Retinal pigment epithelial cell (primary cell): ENCODE measurements at regions not wholly inside any gene's neighbourhood (a gene's known extent, or its start where the extent isn't known, plus 50 kb on each side); places are given as distances from the start of the nearest gene placed in this dataset.
A peak's percentile ranks its signal among the peaks of the same experiment; 100 is the strongest.
"Not testable (repeated sequence)": the region's sequence is repeated elsewhere in the genome, so short reads cannot be mapped to it uniquely, and the experiment has no call there.

Experiments used
- DNase-seq: peaks from one replicate; pipeline ENCODE4 v3.0.0-alpha.2; 2010; ENCODE audit warnings: low read depth
- H3K4me3 ChIP-seq: 2 replicates; pipeline ENCODE4 v1.5.1; 2011; ENCODE audit warnings: mild to moderate bottlenecking, low read length, control low read depth, moderate library complexity
- CTCF ChIP-seq: conservative IDR thresholded peaks from 2 replicates; pipeline ENCODE4 v1.5.1; 2011; ENCODE audit warnings: low read depth, low read length, control low read depth, inconsistent platforms

DNA sequence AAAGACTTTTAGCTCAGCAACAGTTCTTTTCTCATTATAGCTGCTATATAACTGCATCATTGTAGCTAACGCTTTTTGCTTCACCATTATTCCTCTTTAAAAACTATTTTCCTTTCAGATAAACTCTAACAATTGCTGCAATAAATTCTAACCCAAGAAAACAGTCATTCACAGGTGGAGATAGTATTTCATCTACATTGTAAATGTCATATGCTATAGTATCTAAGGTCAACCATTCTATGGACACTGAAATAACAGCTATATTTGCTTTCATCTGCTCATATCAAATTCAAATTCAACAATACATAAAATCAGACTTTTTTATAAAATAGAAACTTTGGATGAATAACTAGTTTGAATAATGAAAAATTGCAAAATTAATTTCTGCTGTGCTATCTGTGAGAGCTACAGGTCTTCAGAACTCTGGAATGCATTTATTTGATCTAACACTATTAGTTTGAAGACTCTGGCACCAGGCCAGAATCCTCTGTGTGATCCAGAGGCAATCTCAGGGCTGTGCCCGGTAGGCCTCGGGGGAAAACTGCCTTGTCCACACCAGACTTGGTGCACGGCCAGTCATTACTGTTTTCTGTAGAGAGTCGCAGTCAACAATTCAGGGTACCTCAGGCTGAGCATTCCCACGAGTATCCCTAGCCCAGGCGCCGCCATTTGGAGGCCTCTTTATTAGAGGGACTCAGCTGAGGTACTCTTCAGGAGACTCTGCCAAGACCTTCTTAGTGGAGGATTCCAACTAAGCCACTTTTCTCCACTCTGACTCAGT is 332.4 kb downstream of the SLC7A11 start:
- no peak overlapping the region for H3K4me3 ChIP-seq
- peak; percentile 19 for DNase-seq
- TF ChIP-seq CTCF, result no peak

- TF ChIP-seq CTCF, result no peak
- DNase-seq, result no peak
Observed at GRCh38 chr4:137905930-137906329, 336.2 kb downstream of the SLC7A11 start.

DNA sequence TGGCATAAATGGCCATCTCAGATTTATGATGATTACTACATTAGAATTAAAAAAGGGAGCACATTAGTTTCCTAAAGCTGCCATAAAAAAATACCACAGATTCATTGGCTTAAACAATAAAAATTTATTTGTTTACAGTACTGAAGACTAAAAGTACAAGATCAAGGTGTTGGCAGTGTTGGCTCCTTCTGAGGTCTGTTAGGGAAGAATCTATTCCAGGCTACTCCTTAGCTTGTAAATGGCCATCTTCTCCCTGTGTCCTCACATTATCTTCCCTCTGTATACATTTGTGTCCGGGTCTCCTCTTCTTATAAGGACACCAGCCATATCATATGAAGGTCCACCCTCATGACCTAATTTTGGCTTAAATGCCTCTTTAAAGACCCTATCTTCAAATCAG is 341.0 kb downstream of the SLC7A11 start:
- no peak for TF ChIP-seq CTCF
- H3K4me3 ChIP-seq, result no peak overlapping the region
- DNase-seq, result no peak

More at GRCh38 chr4:137905930-137906329, 336.2 kb downstream of the SLC7A11 start:
- no peak overlapping the region for H3K4me3 ChIP-seq

DNA sequence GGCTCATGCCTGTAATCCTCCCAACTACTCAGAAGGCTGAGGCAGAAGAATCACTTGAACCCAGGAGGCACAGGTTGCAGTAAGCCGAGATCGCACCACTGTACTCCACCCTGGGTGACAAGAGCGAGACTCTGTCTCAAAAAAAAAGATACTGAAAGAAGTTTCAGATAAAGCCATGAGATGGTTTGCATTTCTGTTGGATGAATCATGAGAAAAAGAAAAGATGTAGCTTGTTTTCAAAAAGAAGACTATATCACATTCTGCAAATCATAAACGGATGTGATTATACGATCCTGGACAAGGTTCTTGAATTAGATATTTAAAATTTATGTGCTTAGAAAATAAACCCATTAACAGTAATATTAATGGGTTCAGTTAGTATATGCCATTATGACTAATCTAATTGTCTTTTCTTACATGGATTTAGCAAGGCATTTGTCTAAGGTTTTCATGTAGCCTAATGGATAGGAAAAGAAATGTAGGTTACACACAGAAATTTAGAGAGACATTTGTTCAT is 345.9 kb downstream of the SLC7A11 start:
- TF ChIP-seq CTCF, result no peak
- no peak overlapping the region for H3K4me3 ChIP-seq
- DNase-seq, result no peak

GRCh38 chr4:137895515-137895914 is 346.6 kb downstream of the SLC7A11 start:
- not testable (repeated sequence) for DNase-seq, H3K4me3 ChIP-seq

DNA sequence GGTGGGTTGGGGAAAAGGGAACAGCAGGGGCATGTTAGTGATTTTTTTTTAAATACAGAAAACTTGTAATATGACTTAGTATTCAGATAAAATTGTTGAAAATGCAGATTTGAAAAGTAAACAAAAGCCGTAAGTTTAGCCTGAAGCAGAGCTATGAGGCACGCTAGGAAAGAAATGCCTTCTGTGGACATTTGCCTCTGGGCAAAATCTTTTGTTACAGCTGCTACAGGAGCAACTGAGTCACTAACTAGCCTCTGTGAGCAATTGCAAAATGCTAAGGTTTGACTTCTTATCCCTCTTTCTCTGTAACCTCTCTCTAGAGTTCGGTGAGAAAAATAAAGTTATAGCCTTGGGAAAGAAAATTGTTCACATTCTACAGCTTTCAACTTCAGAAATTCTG is 350.0 kb downstream of the SLC7A11 start:
- TF ChIP-seq CTCF, result no peak
- DNase-seq, result no peak
- H3K4me3 ChIP-seq, result no peak overlapping the region

DNA sequence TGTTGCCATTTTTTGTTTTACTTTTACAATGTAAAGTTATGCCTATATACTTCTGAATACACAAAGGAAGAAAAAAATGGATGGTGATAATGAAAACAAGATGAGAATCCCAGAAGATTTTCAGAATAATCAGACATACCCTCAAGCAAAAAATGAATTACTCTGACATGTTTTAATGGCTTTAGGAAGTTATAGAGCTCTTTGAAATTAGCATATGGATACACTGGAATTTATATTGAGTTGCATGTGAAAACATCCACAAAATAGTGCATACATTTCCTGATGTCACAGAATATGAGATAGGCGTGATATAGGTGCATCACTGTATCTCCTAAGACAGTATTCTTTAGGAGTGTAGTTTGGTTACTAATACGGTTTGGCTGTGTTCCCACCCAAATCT is 351.3 kb downstream of the SLC7A11 start:
- TF ChIP-seq CTCF, result no peak
- no peak overlapping the region for H3K4me3 ChIP-seq
- DNase-seq, result no peak
